IMR-90 (cell line): ENCODE measurements at regions not wholly inside any gene's neighbourhood (a gene's known extent, or its start where the extent isn't known, plus 50 kb on each side); places are given as distances from the start of the nearest gene placed in this dataset.

ENCODE experiments used
- ATAC-seq: fragments of 200-7000 bp; cut with Tn5 transposase; 2 replicates; pipeline ENCODE4 v1.9.1; 2020; ENCODE audit warnings: low read depth, mild to moderate bottlenecking, moderate library complexity
- BruUV-seq: library from RNA; stranded (reverse); fragments of 400-500 nt; replicated peaks from 2 replicates; lab custom pipeline; 2021; lab: Mats Ljungman, UMichigan
- CTCF ChIA-PET: fragments of 300-600 bp; formaldehyde crosslinking; extraction: SDS; loops from one replicate; lab custom pipeline; 2021; ENCODE audit warnings: antibody characterized with exemption; lab: Yijun Ruan, JAX
- POLR2A ChIA-PET: fragments of 300-600 bp; sonication (Branson Sonifier 250); formaldehyde crosslinking; loops from one replicate; lab custom pipeline; 2022; ENCODE audit warnings: antibody characterized with exemption; ENCODE audit not compliant: unreplicated experiment; lab: Charles Lee
- DNase-seq: peaks from one replicate; pipeline ENCODE4 v3.0.0; 2013
- H2AFZ ChIP-seq: replicated peaks from 2 replicates; pipeline ENCODE3; 2013; ENCODE audit warnings: low read length, mild to moderate bottlenecking; ENCODE audit not compliant: poor library complexity
- H2AK5ac ChIP-seq: 2 replicates; pipeline ENCODE4 v1.6.1; 2013; ENCODE audit warnings: low read depth, low read length, inconsistent platforms
- H2AK9ac ChIP-seq: replicated peaks from 2 replicates; pipeline ENCODE3; 2013; ENCODE audit warnings: mild to moderate bottlenecking, low read depth, low read length, moderate library complexity; ENCODE audit not compliant: poor library complexity
- H2BK120ac ChIP-seq: 2 replicates; pipeline ENCODE4 v1.6.1; 2013; ENCODE audit warnings: low read depth, low read length, inconsistent platforms
- H2BK15ac ChIP-seq: 3 replicates; pipeline ENCODE4 v1.6.1; 2013; ENCODE audit warnings: low read depth, low read length, inconsistent platforms
- H2BK20ac ChIP-seq: 2 replicates; pipeline ENCODE4 v1.6.1; 2013; ENCODE audit warnings: low read depth, mild to moderate bottlenecking, inconsistent platforms, low read length, moderate library complexity
- H2BK5ac ChIP-seq: 2 replicates; pipeline ENCODE4 v1.6.1; 2013; ENCODE audit warnings: mild to moderate bottlenecking, low read depth, low read length, inconsistent platforms; ENCODE audit not compliant: poor library complexity, severe bottlenecking
- H3K14ac ChIP-seq: replicated peaks from 2 replicates; pipeline ENCODE4 v1.6.1; 2013; ENCODE audit warnings: low read depth, low read length, inconsistent platforms
- H3K18ac ChIP-seq: 2 replicates; pipeline ENCODE4 v1.6.1; 2013; ENCODE audit warnings: low read depth, low read length, control low read depth
- H3K23ac ChIP-seq: 2 replicates; pipeline ENCODE4 v1.6.1; 2013; ENCODE audit warnings: low read depth, low read length, inconsistent platforms
- H3K27ac ChIP-seq: 2 replicates; pipeline ENCODE4 v1.5.1; 2013; ENCODE audit warnings: mild to moderate bottlenecking, control low read depth, low read length; ENCODE audit not compliant: insufficient read depth
- H3K27me3 ChIP-seq: 2 replicates; pipeline ENCODE4 v1.6.1; 2013; ENCODE audit warnings: low read length; ENCODE audit not compliant: control insufficient read depth, insufficient read depth
- H3K36me3 ChIP-seq: 2 replicates; pipeline ENCODE4 v1.6.1; 2013; ENCODE audit warnings: low read length, mixed read lengths; ENCODE audit not compliant: control insufficient read depth, insufficient read depth
- H3K4ac ChIP-seq: 2 replicates; pipeline ENCODE4 v1.6.1; 2013; ENCODE audit warnings: low read depth, low read length, inconsistent platforms
- H3K4me1 ChIP-seq: 2 replicates; pipeline ENCODE4 v1.6.1; 2013; ENCODE audit warnings: low read length, mixed read lengths; ENCODE audit not compliant: control insufficient read depth, insufficient read depth
- H3K4me2 ChIP-seq: 2 replicates; pipeline ENCODE4 v1.6.1; 2013; ENCODE audit warnings: low read depth, mild to moderate bottlenecking, control low read depth, low read length, moderate library complexity
- H3K4me3 ChIP-seq: 2 replicates; pipeline ENCODE4 v1.5.1; 2013; ENCODE audit warnings: low read depth, mild to moderate bottlenecking, control low read depth, low read length, moderate library complexity; ENCODE audit not compliant: insufficient read depth
- H3K56ac ChIP-seq: 2 replicates; pipeline ENCODE4 v1.6.1; 2013; ENCODE audit warnings: low read length, inconsistent platforms; ENCODE audit not compliant: insufficient read depth; ENCODE audit errors: extremely low read depth
- H3K79me1 ChIP-seq, 2 experiments: 2 replicates each; pipeline ENCODE4 v1.6.1; 2013; ENCODE audit warnings: low read length in 2 of 2, inconsistent platforms in 1 of 2, low read depth in 1 of 2
- H3K9ac ChIP-seq: 2 replicates; pipeline ENCODE4 v1.6.1; 2013; ENCODE audit warnings: low read depth, low read length, control low read depth
- H3K9me1 ChIP-seq: 2 replicates; pipeline ENCODE4 v1.6.1; 2013; ENCODE audit warnings: low read length, inconsistent platforms; ENCODE audit not compliant: insufficient read depth
- H3K9me3 ChIP-seq: 2 replicates; pipeline ENCODE4 v1.6.1; 2013; ENCODE audit warnings: low read length; ENCODE audit not compliant: control insufficient read depth, insufficient read depth
- H4K20me1 ChIP-seq: 2 replicates; pipeline ENCODE4 v1.6.1; 2013; ENCODE audit warnings: low read length, inconsistent platforms; ENCODE audit not compliant: insufficient read depth
- H4K5ac ChIP-seq: 2 replicates; pipeline ENCODE4 v1.6.1; 2013; ENCODE audit warnings: mild to moderate bottlenecking, low read depth, low read length, control low read depth
- H4K8ac ChIP-seq, 2 experiments: 2 replicates each; pipeline ENCODE4 v1.6.1; 2013; ENCODE audit warnings: low read depth in 2 of 2, low read length in 2 of 2, control low read depth in 1 of 2, inconsistent platforms in 1 of 2
- H4K91ac ChIP-seq: 2 replicates; pipeline ENCODE4 v1.6.1; 2013; ENCODE audit warnings: low read depth, low read length, inconsistent platforms; ENCODE audit not compliant: insufficient read depth
- CEBPB ChIP-seq: IDR thresholded peaks from 2 replicates; pipeline ENCODE4 v1.6.1; 2012; ENCODE audit warnings: low read depth, low read length, improper control_type of control experiment
- FOS ChIP-seq: fragments of 150-350 bp; IDR thresholded peaks from 2 replicates; pipeline ENCODE4 v1.6.1; 2016; ENCODE audit warnings: low read depth, low read length
- MAZ ChIP-seq: IDR thresholded peaks from 2 replicates; pipeline ENCODE4 v1.6.1; 2012; ENCODE audit warnings: low read depth, mild to moderate bottlenecking, low read length, improper control_type of control experiment, moderate library complexity, borderline replicate concordance
- NFE2L2 ChIP-seq: fragments of 150-350 bp; IDR thresholded peaks from 2 replicates; pipeline ENCODE4 v1.6.1; 2016; ENCODE audit warnings: low read depth, mild to moderate bottlenecking, low read length
- POLR2A ChIP-seq: IDR thresholded peaks from 2 replicates; pipeline ENCODE4 v1.6.1; 2012; ENCODE audit warnings: mild to moderate bottlenecking, low read depth, low read length
- RAD21 ChIP-seq: IDR thresholded peaks from 2 replicates; pipeline ENCODE4 v1.6.1; 2012; ENCODE audit warnings: low read length, improper control_type of control experiment
- SMC3 ChIP-seq: fragments of 150-350 bp; IDR thresholded peaks from 2 replicates; pipeline ENCODE4 v1.6.1; 2016; ENCODE audit warnings: low read depth, mild to moderate bottlenecking, antibody characterized with exemption, low read length, moderate library complexity
- WGBS, 2 experiments: methylation state at CpG; one replicate each; pipeline versions ENCODE4 v1.1.5 to v1.1.7; 2013; ENCODE audit warnings: missing lambda C conversion rate in 2 of 2; ENCODE audit not compliant: insufficient read length in 1 of 2; ENCODE audit errors: extremely low coverage in 2 of 2; 5-methylcytosine and 5-hydroxymethylcytosine counted together
- dilution Hi-C: fragments of 300-500 bp; cut with HindIII; formaldehyde crosslinking; loops from one replicate; pipeline ENCODE4 v1.14.3; 2018; ENCODE audit warnings: low sequenced_read_pairs; ENCODE audit not compliant: unreplicated experiment
- in situ Hi-C: fragments of 300-500 bp; cut with MboI; formaldehyde crosslinking; loops from 3 replicates; pipeline ENCODE4 v1.14.3; 2019; ENCODE audit warnings: low sequenced_read_pairs, inconsistent platforms, mixed read lengths
- intact Hi-C: fragments of 100-400 bp; cut with micrococcal nuclease; formaldehyde crosslinking; loops from 2 replicates; pipeline ENCODE4 v1.10.0; 2022

DNA sequence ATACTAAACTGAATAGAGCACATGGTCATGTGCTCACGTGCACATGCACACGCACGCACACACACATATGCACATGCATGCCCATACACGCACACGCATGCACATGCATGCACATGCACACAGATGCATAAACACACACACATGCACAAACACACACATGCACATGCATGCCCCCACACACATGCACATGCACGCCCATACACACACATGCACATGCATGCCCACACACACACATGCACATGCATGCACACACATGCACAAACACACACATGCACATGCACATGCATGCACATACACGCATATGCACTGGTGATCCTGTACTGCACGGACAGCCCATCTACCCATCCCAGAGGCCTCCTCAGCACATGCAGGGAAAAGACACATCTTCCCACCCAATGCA, 426.6 kb downstream of the OCA2 start:
- WGBS, 2 experiments = 73% methylated on average over 6 of the region's 8 CpGs; no CpG with 5 or more reads in 1 of the 2 experiments
- DNase-seq (no peak), ATAC-seq (no peak)
- ChIA-PET CTCF (no interaction called here), POLR2A (no interaction called here)
- dilution Hi-C loops = no loop called here
- intact Hi-C loops = no loop called here
- Histone ChIP-seq H2BK20ac (no peak overlapping the region), H4K91ac (no peak overlapping the region), H3K4me2 (no peak overlapping the region), H3K56ac (no peak overlapping the region), H2AFZ (no peak overlapping the region), H3K79me1 (no peaks in the 10 kb centered on the region), H3K9me3 (peaks cover 38% of the 10 kb centered on the region), H3K9me1 (no peaks in the 10 kb centered on the region), H4K5ac (no peak overlapping the region), H3K27me3 (no peaks in the 10 kb centered on the region), H3K4me1 (no peaks in the 10 kb centered on the region), H3K23ac (no peak overlapping the region), H3K4me3 (no peak overlapping the region), H3K27ac (no peak overlapping the region), H2BK5ac (no peak overlapping the region), H3K4ac (no peak overlapping the region), H2BK120ac (no peak overlapping the region), H3K18ac (no peak overlapping the region), H3K9ac (no peak overlapping the region), H3K14ac (no peak overlapping the region), H3K36me3 (no peaks in the 10 kb centered on the region), H2BK15ac (no peak overlapping the region), H2AK9ac (no peak overlapping the region), H2AK5ac (no peak overlapping the region), H4K8ac (no peak overlapping the region), H4K20me1 (no peaks in the 10 kb centered on the region)
- in situ Hi-C loops = no loop called here
- no TSS peak for BruUV-seq
- TF ChIP-seq POLR2A = no peak
- no peak for TF ChIP-seq RAD21
- TF ChIP-seq SMC3 = no peak
- no peak for TF ChIP-seq FOS
- TF ChIP-seq CEBPB = no peak
- no peak for TF ChIP-seq MAZ
- no peak for TF ChIP-seq NFE2L2
